WTC11 (cell line): ENCODE measurements at regions not wholly inside any gene's neighbourhood (a gene's known extent, or its start where the extent isn't known, plus 50 kb on each side); places are given as distances from the start of the nearest gene placed in this dataset.

ENCODE experiments used
- ATAC-seq: fragments of 200-7000 bp; cut with Tn5 transposase; 2 replicates; pipeline ENCODE4 v1.10.0; 2021; ENCODE audit warnings: mild to moderate bottlenecking, moderate library complexity
- CTCF ChIA-PET: fragments of 300-600 bp; sonication (Branson Sonifier 250); formaldehyde crosslinking; loops from one replicate; lab custom pipeline; 2021; ENCODE audit warnings: antibody characterized with exemption; lab: Charles Lee
- POLR2A ChIA-PET: fragments of 350-600 bp; sonication (Branson Sonifier 250); formaldehyde crosslinking; loops from one replicate; lab custom pipeline; 2021; ENCODE audit warnings: antibody characterized with exemption; lab: Charles Lee
- DNase-seq: peaks from one replicate; pipeline ENCODE4 v3.0.0; 2021; ENCODE audit warnings: low spot score
- H3K27ac Mint-ChIP-seq: 2 replicates; pipeline ENCODE4 v1.8.0; 2021; ENCODE audit warnings: mixed read lengths
- H3K27me3 Mint-ChIP-seq: 2 replicates; pipeline ENCODE4 v1.8.0; 2021; ENCODE audit warnings: low read depth, mild to moderate bottlenecking, moderate library complexity, mixed read lengths
- H3K36me3 Mint-ChIP-seq: 2 replicates; pipeline ENCODE4 v1.8.0; 2021; ENCODE audit warnings: mixed read lengths
- H3K4me1 Mint-ChIP-seq: 2 replicates; pipeline ENCODE4 v1.8.0; 2022; ENCODE audit warnings: mixed read lengths
- H3K4me3 Mint-ChIP-seq: 2 replicates; pipeline ENCODE4 v1.8.0; 2021; ENCODE audit warnings: mild to moderate bottlenecking, moderate library complexity, mixed read lengths
- H3K9me3 Mint-ChIP-seq: 2 replicates; pipeline ENCODE4 v1.8.0; 2021; ENCODE audit warnings: mixed read lengths
- ARID4B ChIP-seq: sonication (generic); formaldehyde crosslinking; IDR thresholded peaks from 2 replicates; pipeline ENCODE4 v1.8.0; 2023; ENCODE audit warnings: missing genetic modification reagents, mild to moderate bottlenecking, borderline replicate concordance
- CREM ChIP-seq: sonication (generic); formaldehyde crosslinking; IDR thresholded peaks from 2 replicates; pipeline ENCODE4 v1.8.1; 2022; ENCODE audit warnings: mild to moderate bottlenecking, missing genetic modification reagents, moderate library complexity
- EMX1 ChIP-seq: fragments of 250-450 bp; sonication (Bioruptor Pico); IDR thresholded peaks from 2 replicates; pipeline ENCODE4 v1.8.0; 2021; ENCODE audit warnings: mild to moderate bottlenecking
- ESRRA ChIP-seq: sonication (generic); formaldehyde crosslinking; IDR thresholded peaks from 2 replicates; pipeline ENCODE4 v1.8.1; 2022; ENCODE audit warnings: mild to moderate bottlenecking, missing genetic modification reagents, borderline replicate concordance
- ETV6 ChIP-seq: sonication (generic); formaldehyde crosslinking; IDR thresholded peaks from 2 replicates; pipeline ENCODE4 v1.8.1; 2022; ENCODE audit warnings: mild to moderate bottlenecking, missing genetic modification reagents
- HMGA2 ChIP-seq: fragments of 250-450 bp; sonication (Bioruptor Pico); IDR thresholded peaks from 2 replicates; pipeline ENCODE4 v1.4.0; 2021; ENCODE audit warnings: mild to moderate bottlenecking, moderate library complexity
- HMGXB4 ChIP-seq: sonication (generic); formaldehyde crosslinking; IDR thresholded peaks from 2 replicates; pipeline ENCODE4 v1.8.1; 2023; ENCODE audit warnings: mild to moderate bottlenecking, moderate library complexity, missing genetic modification reagents
- KAT7 ChIP-seq: sonication (generic); formaldehyde crosslinking; IDR thresholded peaks from 2 replicates; pipeline ENCODE4 v1.8.1; 2023; ENCODE audit warnings: missing genetic modification reagents, mild to moderate bottlenecking, borderline replicate concordance
- MLX ChIP-seq: sonication (generic); formaldehyde crosslinking; IDR thresholded peaks from 2 replicates; pipeline ENCODE4 v1.8.1; 2023; ENCODE audit warnings: mild to moderate bottlenecking, missing genetic modification reagents, moderate library complexity
- MXD4 ChIP-seq: fragments of 250-450 bp; sonication (Bioruptor Pico); IDR thresholded peaks from 2 replicates; pipeline ENCODE4 v1.8.0; 2021; ENCODE audit warnings: mild to moderate bottlenecking, moderate library complexity, borderline replicate concordance
- NR3C1 ChIP-seq: sonication (generic); formaldehyde crosslinking; conservative IDR thresholded peaks from 2 replicates; pipeline ENCODE4 v1.8.1; 2023; ENCODE audit warnings: low read depth, mild to moderate bottlenecking, missing genetic modification reagents
- PREB ChIP-seq: sonication (generic); formaldehyde crosslinking; IDR thresholded peaks from 2 replicates; pipeline ENCODE4 v1.8.1; 2022; ENCODE audit warnings: mild to moderate bottlenecking, missing genetic modification reagents, moderate library complexity, borderline replicate concordance
- SMAD3 ChIP-seq: sonication (generic); formaldehyde crosslinking; IDR thresholded peaks from 2 replicates; pipeline ENCODE4 v1.8.0; 2022; ENCODE audit warnings: missing genetic modification reagents, mild to moderate bottlenecking, borderline replicate concordance
- ZNF396 ChIP-seq: fragments of 250-450 bp; sonication (Bioruptor Pico); IDR thresholded peaks from 2 replicates; pipeline ENCODE4 v1.8.0; 2021; ENCODE audit warnings: mild to moderate bottlenecking, moderate library complexity, borderline replicate concordance
- TF ChIP-seq, protein P1 (sequence below): sonication (generic); formaldehyde crosslinking; IDR thresholded peaks from 2 replicates; pipeline ENCODE4 v1.8.0; 2022; ENCODE audit warnings: missing genetic modification reagents
- TF ChIP-seq, protein P2 (sequence below): sonication (generic); formaldehyde crosslinking; IDR thresholded peaks from 2 replicates; pipeline ENCODE4 v1.8.0; 2023; ENCODE audit warnings: missing genetic modification reagents
- TF ChIP-seq, protein P3 (sequence below): sonication (generic); formaldehyde crosslinking; IDR thresholded peaks from 2 replicates; pipeline ENCODE4 v1.8.0; 2023; ENCODE audit warnings: mild to moderate bottlenecking, missing genetic modification reagents
- TF ChIP-seq, protein P4 (sequence below): sonication (generic); formaldehyde crosslinking; conservative IDR thresholded peaks from 2 replicates; pipeline ENCODE4 v1.8.1; 2022; ENCODE audit warnings: mild to moderate bottlenecking, missing genetic modification reagents
- TF ChIP-seq, protein P5 (sequence below): sonication (generic); formaldehyde crosslinking; IDR thresholded peaks from 2 replicates; pipeline ENCODE4 v1.8.0; 2022; ENCODE audit warnings: mild to moderate bottlenecking, missing genetic modification reagents

DNA sequence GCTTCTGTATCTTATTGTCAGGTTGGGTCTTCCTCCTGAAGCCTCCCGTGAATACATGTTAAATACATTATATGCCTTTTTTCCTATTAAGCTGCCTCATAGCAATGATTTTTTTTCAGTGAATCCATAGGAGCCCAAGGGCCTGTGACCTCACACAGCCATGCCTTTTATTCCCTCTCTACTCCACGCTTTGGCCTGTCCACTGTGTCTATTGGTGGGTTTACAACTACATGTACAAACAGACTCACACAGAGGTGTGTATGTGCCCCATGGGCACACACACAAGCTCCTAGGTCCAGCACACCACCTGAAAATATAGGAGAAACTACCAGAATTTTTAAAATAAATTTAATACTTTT lies 560.4 kb downstream of the IPMK start:
- CTCF ChIA-PET: no interaction called here
- no peak overlapping the region; the same call in 1 of the 2 replicates for H3K27ac Mint-ChIP-seq
- no peaks in the 10 kb centered on the region for H3K27me3 Mint-ChIP-seq
- peaks cover 26% of the 10 kb centered on the region for H3K4me1 Mint-ChIP-seq
- POLR2A ChIA-PET: no interaction called here
- DNase-seq (no peak), ATAC-seq (peak; percentile 51)
- H3K36me3 Mint-ChIP-seq: no peaks in the 10 kb centered on the region
- H3K4me3 Mint-ChIP-seq: no peak overlapping the region
- no peaks in the 10 kb centered on the region for H3K9me3 Mint-ChIP-seq
- TF ChIP-seq ZNF396 (no peak), EMX1 (no peak), MLX (CRISPR knock-in tag) (no peak), NR3C1 (CRISPR knock-in tag) (no peak), ETV6 (no peak), KAT7 (no peak), MXD4 (CRISPR knock-in tag) (no peak), SMAD3 (CRISPR knock-in tag) (no peak), ESRRA (no peak), CREM (no peak), HMGA2 (CRISPR knock-in tag) (no peak), HMGXB4 (CRISPR knock-in tag) (no peak), PREB (no peak), ARID4B (no peak)
- TF ChIP-seq, protein P1, sequence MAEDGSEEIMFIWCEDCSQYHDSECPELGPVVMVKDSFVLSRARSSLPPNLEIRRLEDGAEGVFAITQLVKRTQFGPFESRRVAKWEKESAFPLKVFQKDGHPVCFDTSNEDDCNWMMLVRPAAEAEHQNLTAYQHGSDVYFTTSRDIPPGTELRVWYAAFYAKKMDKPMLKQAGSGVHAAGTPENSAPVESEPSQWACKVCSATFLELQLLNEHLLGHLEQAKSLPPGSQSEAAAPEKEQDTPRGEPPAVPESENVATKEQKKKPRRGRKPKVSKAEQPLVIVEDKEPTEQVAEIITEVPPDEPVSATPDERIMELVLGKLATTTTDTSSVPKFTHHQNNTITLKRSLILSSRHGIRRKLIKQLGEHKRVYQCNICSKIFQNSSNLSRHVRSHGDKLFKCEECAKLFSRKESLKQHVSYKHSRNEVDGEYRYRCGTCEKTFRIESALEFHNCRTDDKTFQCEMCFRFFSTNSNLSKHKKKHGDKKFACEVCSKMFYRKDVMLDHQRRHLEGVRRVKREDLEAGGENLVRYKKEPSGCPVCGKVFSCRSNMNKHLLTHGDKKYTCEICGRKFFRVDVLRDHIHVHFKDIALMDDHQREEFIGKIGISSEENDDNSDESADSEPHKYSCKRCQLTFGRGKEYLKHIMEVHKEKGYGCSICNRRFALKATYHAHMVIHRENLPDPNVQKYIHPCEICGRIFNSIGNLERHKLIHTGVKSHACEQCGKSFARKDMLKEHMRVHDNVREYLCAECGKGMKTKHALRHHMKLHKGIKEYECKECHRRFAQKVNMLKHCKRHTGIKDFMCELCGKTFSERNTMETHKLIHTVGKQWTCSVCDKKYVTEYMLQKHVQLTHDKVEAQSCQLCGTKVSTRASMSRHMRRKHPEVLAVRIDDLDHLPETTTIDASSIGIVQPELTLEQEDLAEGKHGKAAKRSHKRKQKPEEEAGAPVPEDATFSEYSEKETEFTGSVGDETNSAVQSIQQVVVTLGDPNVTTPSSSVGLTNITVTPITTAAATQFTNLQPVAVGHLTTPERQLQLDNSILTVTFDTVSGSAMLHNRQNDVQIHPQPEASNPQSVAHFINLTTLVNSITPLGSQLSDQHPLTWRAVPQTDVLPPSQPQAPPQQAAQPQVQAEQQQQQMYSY: no peak
- TF ChIP-seq, protein P2, sequence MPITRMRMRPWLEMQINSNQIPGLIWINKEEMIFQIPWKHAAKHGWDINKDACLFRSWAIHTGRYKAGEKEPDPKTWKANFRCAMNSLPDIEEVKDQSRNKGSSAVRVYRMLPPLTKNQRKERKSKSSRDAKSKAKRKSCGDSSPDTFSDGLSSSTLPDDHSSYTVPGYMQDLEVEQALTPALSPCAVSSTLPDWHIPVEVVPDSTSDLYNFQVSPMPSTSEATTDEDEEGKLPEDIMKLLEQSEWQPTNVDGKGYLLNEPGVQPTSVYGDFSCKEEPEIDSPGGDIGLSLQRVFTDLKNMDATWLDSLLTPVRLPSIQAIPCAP: no peak
- TF ChIP-seq, protein P3, sequence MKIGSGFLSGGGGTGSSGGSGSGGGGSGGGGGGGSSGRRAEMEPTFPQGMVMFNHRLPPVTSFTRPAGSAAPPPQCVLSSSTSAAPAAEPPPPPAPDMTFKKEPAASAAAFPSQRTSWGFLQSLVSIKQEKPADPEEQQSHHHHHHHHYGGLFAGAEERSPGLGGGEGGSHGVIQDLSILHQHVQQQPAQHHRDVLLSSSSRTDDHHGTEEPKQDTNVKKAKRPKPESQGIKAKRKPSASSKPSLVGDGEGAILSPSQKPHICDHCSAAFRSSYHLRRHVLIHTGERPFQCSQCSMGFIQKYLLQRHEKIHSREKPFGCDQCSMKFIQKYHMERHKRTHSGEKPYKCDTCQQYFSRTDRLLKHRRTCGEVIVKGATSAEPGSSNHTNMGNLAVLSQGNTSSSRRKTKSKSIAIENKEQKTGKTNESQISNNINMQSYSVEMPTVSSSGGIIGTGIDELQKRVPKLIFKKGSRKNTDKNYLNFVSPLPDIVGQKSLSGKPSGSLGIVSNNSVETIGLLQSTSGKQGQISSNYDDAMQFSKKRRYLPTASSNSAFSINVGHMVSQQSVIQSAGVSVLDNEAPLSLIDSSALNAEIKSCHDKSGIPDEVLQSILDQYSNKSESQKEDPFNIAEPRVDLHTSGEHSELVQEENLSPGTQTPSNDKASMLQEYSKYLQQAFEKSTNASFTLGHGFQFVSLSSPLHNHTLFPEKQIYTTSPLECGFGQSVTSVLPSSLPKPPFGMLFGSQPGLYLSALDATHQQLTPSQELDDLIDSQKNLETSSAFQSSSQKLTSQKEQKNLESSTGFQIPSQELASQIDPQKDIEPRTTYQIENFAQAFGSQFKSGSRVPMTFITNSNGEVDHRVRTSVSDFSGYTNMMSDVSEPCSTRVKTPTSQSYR (CRISPR knock-in tag): no peak
- TF ChIP-seq, protein P4, sequence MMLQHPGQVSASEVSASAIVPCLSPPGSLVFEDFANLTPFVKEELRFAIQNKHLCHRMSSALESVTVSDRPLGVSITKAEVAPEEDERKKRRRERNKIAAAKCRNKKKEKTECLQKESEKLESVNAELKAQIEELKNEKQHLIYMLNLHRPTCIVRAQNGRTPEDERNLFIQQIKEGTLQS (CRISPR knock-in tag): no peak
- TF ChIP-seq, protein P5, sequence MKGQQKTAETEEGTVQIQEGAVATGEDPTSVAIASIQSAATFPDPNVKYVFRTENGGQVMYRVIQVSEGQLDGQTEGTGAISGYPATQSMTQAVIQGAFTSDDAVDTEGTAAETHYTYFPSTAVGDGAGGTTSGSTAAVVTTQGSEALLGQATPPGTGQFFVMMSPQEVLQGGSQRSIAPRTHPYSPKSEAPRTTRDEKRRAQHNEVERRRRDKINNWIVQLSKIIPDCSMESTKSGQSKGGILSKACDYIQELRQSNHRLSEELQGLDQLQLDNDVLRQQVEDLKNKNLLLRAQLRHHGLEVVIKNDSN: no peak
